GM06990 (cell line): ENCODE measurements at regions not wholly inside any gene's neighbourhood (a gene's known extent, or its start where the extent isn't known, plus 50 kb on each side); places are given as distances from the start of the nearest gene placed in this dataset.
"Not testable (repeated sequence)": the region's sequence is repeated elsewhere in the genome, so short reads cannot be mapped to it uniquely, and the experiment has no call there.

Experiments
- DNase-seq: peaks from one replicate; pipeline ENCODE4 v3.0.0-alpha.2; 2011; ENCODE audit not compliant: insufficient read length; ENCODE audit errors: extremely low read depth
- H3K27me3 ChIP-seq: replicated peaks from 2 replicates; pipeline ENCODE4 v1.6.0; 2011; ENCODE audit warnings: low read length; ENCODE audit not compliant: control insufficient read depth, insufficient read depth
- H3K36me3 ChIP-seq: 2 replicates; pipeline ENCODE4 v1.5.1; 2011; ENCODE audit warnings: low read length; ENCODE audit not compliant: control insufficient read depth, insufficient read depth
- H3K4me3 ChIP-seq: replicated peaks from 2 replicates; pipeline ENCODE4 v1.5.1; 2011; ENCODE audit warnings: low read depth, mild to moderate bottlenecking, control low read depth, low read length
- CTCF ChIP-seq: IDR thresholded peaks from 2 replicates; pipeline ENCODE4 v1.5.1; 2011; ENCODE audit warnings: low read length, control low read depth, mild to moderate bottlenecking, inconsistent platforms; ENCODE audit not compliant: insufficient read depth, poor library complexity, severe bottlenecking

- Histone ChIP-seq H3K36me3 (no peaks in the 10 kb centered on the region), H3K4me3 (no peak overlapping the region), H3K27me3 (no peaks in the 10 kb centered on the region)
- no peak for TF ChIP-seq CTCF
- no peak for DNase-seq
Measured at GRCh38 chr3:26281284-26281985, 341.1 kb upstream of the LRRC3B start.

GRCh38 chr3:26284503-26284902, 338.1 kb upstream of the LRRC3B start:
- DNase-seq, H3K36me3 ChIP-seq, H3K27me3 ChIP-seq, H3K4me3 ChIP-seq: not testable (repeated sequence)

- Histone ChIP-seq H3K36me3 (no peaks in the 10 kb centered on the region), H3K4me3 (no peak overlapping the region), H3K27me3 (no peaks in the 10 kb centered on the region)
- no peak for DNase-seq
- TF ChIP-seq CTCF = no peak
Measured at GRCh38 chr3:26291840-26292239, 330.7 kb upstream of the LRRC3B start.

- no peak overlapping the region for H3K4me3 ChIP-seq
- H3K27me3 ChIP-seq = no peaks in the 10 kb centered on the region
- no peak for TF ChIP-seq CTCF
- no peak for DNase-seq
- no peaks in the 10 kb centered on the region for H3K36me3 ChIP-seq
Measured at GRCh38 chr3:26292780-26293179, 329.8 kb upstream of the LRRC3B start.

GRCh38 chr3:26293329-26293844, 329.2 kb upstream of the LRRC3B start:
- no peak for DNase-seq
- Histone ChIP-seq H3K36me3 (no peaks in the 10 kb centered on the region), H3K27me3 (no peaks in the 10 kb centered on the region), H3K4me3 (no peak overlapping the region)
- TF ChIP-seq CTCF = no peak

GRCh38 chr3:26307192-26307591, 315.4 kb upstream of the LRRC3B start:
- H3K36me3 ChIP-seq = no peaks in the 10 kb centered on the region
- H3K4me3 ChIP-seq = no peak overlapping the region
- no peak for TF ChIP-seq CTCF
- H3K27me3 ChIP-seq = no peaks in the 10 kb centered on the region
- DNase-seq = no peak
